GM13977 (cell line): ENCODE measurements at regions not wholly inside any gene's neighbourhood (a gene's known extent, or its start where the extent isn't known, plus 50 kb on each side); places are given as distances from the start of the nearest gene placed in this dataset.
A peak's percentile ranks its signal among the peaks of the same experiment; 100 is the strongest.

ENCODE experiments used
- DNase-seq: peaks from one replicate; pipeline ENCODE4 v3.0.0; 2012; ENCODE audit warnings: low spot score
- in situ Hi-C: fragments of 300-500 bp; cut with MboI; formaldehyde crosslinking; loops from one replicate; pipeline ENCODE4 v1.12.0; 2022; ENCODE audit warnings: low sequenced_read_pairs, low pct_unique_long_range_greater_than_20kb, mixed read lengths, inconsistent platforms; ENCODE audit not compliant: unreplicated experiment
- TF ChIP-seq, protein P1 (sequence below): IDR thresholded peaks from 2 replicates; pipeline ENCODE4 v1.5.1; 2012; ENCODE audit warnings: mild to moderate bottlenecking, control low read depth; ENCODE audit not compliant: insufficient read depth; ENCODE audit errors: extremely low read depth, missing control alignments

DNA sequence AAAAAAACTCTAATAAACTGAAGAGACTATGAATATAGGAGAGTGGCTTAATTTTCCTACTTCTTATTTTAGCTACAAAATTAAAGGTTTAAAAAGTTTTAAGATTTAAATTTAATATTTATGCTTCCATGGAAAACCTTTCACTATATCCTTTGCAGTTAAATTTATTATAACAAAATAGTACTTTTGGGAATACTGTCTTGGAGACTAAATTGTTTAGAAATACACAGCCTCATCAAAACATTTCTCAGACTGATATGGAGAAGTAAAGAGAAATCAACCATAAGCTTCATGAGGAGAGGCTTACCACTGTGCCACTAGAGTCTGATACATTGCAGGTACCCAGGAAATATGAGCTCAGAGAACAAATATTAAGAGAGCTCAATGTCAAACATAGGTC is 436.5 kb downstream of the KCTD12 start:
- no peak for DNase-seq
- TF ChIP-seq, protein P1, sequence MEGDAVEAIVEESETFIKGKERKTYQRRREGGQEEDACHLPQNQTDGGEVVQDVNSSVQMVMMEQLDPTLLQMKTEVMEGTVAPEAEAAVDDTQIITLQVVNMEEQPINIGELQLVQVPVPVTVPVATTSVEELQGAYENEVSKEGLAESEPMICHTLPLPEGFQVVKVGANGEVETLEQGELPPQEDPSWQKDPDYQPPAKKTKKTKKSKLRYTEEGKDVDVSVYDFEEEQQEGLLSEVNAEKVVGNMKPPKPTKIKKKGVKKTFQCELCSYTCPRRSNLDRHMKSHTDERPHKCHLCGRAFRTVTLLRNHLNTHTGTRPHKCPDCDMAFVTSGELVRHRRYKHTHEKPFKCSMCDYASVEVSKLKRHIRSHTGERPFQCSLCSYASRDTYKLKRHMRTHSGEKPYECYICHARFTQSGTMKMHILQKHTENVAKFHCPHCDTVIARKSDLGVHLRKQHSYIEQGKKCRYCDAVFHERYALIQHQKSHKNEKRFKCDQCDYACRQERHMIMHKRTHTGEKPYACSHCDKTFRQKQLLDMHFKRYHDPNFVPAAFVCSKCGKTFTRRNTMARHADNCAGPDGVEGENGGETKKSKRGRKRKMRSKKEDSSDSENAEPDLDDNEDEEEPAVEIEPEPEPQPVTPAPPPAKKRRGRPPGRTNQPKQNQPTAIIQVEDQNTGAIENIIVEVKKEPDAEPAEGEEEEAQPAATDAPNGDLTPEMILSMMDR = no peak
- in situ Hi-C loops = loop anchor here (25.0 kb wide), 2 partner anchors 437 to 762 kb away; no protein-coding TSS in a partner anchor

DNA sequence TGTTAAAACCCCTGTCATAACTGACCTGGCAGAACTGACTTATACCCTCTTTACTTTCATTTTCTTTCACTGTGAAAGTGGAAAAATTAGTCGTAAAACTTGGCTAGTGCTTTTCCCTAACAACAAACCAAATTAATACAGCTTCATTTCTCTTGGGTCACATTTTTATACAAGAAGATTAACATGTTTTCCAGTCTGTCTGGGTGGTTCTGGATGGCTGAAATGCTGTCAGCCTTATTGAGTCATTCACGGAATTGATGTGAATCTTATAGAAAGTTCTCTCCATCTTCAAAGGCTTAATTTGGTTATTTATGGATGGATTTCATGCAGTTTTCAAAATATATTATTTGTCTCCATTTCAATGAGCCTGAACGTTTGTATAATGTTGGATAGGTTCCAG is 440.0 kb downstream of the KCTD12 start:
- TF ChIP-seq, protein P1 = no peak
- no peak for DNase-seq
- in situ Hi-C loops = no loop called here

DNA sequence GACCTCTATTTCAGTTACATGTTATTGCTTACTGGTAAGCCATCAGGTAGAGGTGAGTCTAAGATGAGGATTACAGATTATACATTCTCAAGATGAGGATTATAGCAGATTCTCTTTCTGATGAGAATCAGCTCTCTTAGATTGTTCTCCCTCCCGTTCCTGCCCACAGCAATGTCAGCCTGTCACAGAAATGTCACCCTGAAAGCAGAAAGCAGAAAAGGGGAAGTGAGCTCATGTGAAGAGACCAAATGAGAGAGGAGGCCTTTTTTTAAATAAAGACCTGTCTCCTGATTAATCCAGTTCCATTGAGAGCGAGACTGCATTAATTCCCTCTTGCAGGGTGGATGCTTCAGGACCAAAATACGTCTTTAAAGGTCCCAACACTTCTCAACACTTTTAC is 445.6 kb downstream of the KCTD12 start:
- in situ Hi-C loops = no loop called here
- TF ChIP-seq, protein P1 = no peak
- peak; percentile 39 for DNase-seq

GRCh38 chr13:76439546-76439945 is 446.7 kb downstream of the KCTD12 start:
- in situ Hi-C loops = no loop called here
- TF ChIP-seq, protein P1 = no peak
- DNase-seq = no peak

- in situ Hi-C loops = no loop called here
- TF ChIP-seq, protein P1 = no peak
- DNase-seq = no peak
Observed at GRCh38 chr13:76438050-76438449, 448.2 kb downstream of the KCTD12 start.

- TF ChIP-seq, protein P1 = no peak
- in situ Hi-C loops = no loop called here
- DNase-seq = no peak
Observed at GRCh38 chr13:76425935-76426334, 460.3 kb downstream of the KCTD12 start.

DNA sequence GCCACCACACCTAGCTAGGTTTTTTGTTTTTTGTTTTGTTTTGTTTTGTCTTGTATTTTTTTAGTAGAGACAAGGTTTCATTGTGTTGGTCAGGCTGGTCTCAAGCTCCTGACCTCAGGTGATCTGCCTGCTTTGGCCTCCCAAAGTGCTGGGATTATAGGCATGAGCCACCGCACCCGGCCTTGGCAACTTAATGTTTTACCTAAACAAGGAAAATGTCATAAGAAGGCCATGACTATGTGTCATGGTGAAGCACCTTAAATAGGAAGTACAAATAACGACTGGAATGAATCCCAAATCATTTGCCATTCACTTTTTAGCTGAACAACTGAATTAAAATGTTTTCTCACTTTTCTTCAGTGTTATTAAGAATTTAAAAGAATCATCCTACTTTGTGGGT is 465.2 kb downstream of the KCTD12 start:
- TF ChIP-seq, protein P1 = no peak

More for the DNA sequence above, 465.2 kb downstream of the KCTD12 start:
- DNase-seq = no peak
- in situ Hi-C loops = no loop called here
